ENCODE measurements at regions not wholly inside any gene's neighbourhood (a gene's known extent, or its start where the extent isn't known, plus 50 kb on each side); places are given as distances from the start of the nearest gene placed in this dataset.

- Histone ChIP-seq H3K4me3 (ENCODE audit: low read depth in 1 of 2, low read length in 1 of 2) (no peak overlapping the region), H3K9me3 (no peaks in the 10 kb centered on the region), H3K27me3 (no peaks in the 10 kb centered on the region), H3K36me3 (no peaks in the 10 kb centered on the region), H3K4me1 (ENCODE audit: control insufficient read depth in 1 of 2, insufficient read depth in 1 of 2, low read depth in 1 of 2, low read length in 1 of 2) (no peaks in the 10 kb centered on the region), H3K27ac (no peak overlapping the region)
- TF ChIP-seq CTCF (IDR thresholded peaks at IDR 0.05) = no peak
These were observed 273.8 kb downstream of the MSX2 start for GRCh38 chr5:174998131-174998730.

- H3K27me3 ChIP-seq = no peaks in the 10 kb centered on the region
- H3K9me3 ChIP-seq = no peaks in the 10 kb centered on the region
- TF ChIP-seq CTCF (IDR thresholded peaks at IDR 0.05) = no peak
- no peaks in the 10 kb centered on the region for H3K36me3 ChIP-seq
- no peaks in the 10 kb centered on the region for H3K4me1 ChIP-seq (ENCODE audit: control insufficient read depth in 1 of 2, insufficient read depth in 1 of 2, low read depth in 1 of 2, low read length in 1 of 2)
- no peak overlapping the region for H3K27ac ChIP-seq
- H3K4me3 ChIP-seq (ENCODE audit: low read depth in 1 of 2, low read length in 1 of 2) = no peak overlapping the region
These were observed 273.3 kb downstream of the MSX2 start for GRCh38 chr5:174997688-174998087.

- H3K27ac ChIP-seq = no peak overlapping the region
- no peak for TF ChIP-seq CTCF (IDR thresholded peaks at IDR 0.05)
- H3K4me1 ChIP-seq (ENCODE audit: control insufficient read depth in 1 of 2, insufficient read depth in 1 of 2, low read depth in 1 of 2, low read length in 1 of 2) = no peaks in the 10 kb centered on the region
- no peak overlapping the region for H3K4me3 ChIP-seq (ENCODE audit: low read depth in 1 of 2, low read length in 1 of 2)
- no peaks in the 10 kb centered on the region for H3K9me3 ChIP-seq
- no peaks in the 10 kb centered on the region for H3K27me3 ChIP-seq
- no peaks in the 10 kb centered on the region for H3K36me3 ChIP-seq
These were observed 272.6 kb downstream of the MSX2 start for GRCh38 chr5:174996941-174997340.

- Histone ChIP-seq H3K27me3 (no peaks in the 10 kb centered on the region), H3K27ac (no peak overlapping the region), H3K9me3 (no peaks in the 10 kb centered on the region), H3K36me3 (no peaks in the 10 kb centered on the region), H3K4me3 (ENCODE audit: low read depth in 1 of 2, low read length in 1 of 2) (no peak overlapping the region), H3K4me1 (ENCODE audit: control insufficient read depth in 1 of 2, insufficient read depth in 1 of 2, low read depth in 1 of 2, low read length in 1 of 2) (no peaks in the 10 kb centered on the region)
- no peak for TF ChIP-seq CTCF (IDR thresholded peaks at IDR 0.05)
These were observed 271.4 kb downstream of the MSX2 start for GRCh38 chr5:174995827-174996226.

- H3K9me3 ChIP-seq = no peaks in the 10 kb centered on the region
- no peak for TF ChIP-seq CTCF (IDR thresholded peaks at IDR 0.05)
- no peak overlapping the region for H3K4me3 ChIP-seq (ENCODE audit: low read depth in 1 of 2, low read length in 1 of 2)
- H3K4me1 ChIP-seq (ENCODE audit: control insufficient read depth in 1 of 2, insufficient read depth in 1 of 2, low read depth in 1 of 2, low read length in 1 of 2) = no peaks in the 10 kb centered on the region
- no peaks in the 10 kb centered on the region for H3K27me3 ChIP-seq
- H3K27ac ChIP-seq = no peak overlapping the region
- no peaks in the 10 kb centered on the region for H3K36me3 ChIP-seq
These were observed 267.5 kb downstream of the MSX2 start for GRCh38 chr5:174991847-174992246.

- Histone ChIP-seq H3K4me3 (ENCODE audit: low read depth in 1 of 2, low read length in 1 of 2) (no peak overlapping the region), H3K9me3 (no peaks in the 10 kb centered on the region), H3K27me3 (no peaks in the 10 kb centered on the region), H3K27ac (no peak overlapping the region), H3K36me3 (no peaks in the 10 kb centered on the region), H3K4me1 (ENCODE audit: control insufficient read depth in 1 of 2, insufficient read depth in 1 of 2, low read depth in 1 of 2, low read length in 1 of 2) (no peaks in the 10 kb centered on the region)
- no peak for TF ChIP-seq CTCF (IDR thresholded peaks at IDR 0.05)
These were observed 266.5 kb downstream of the MSX2 start for GRCh38 chr5:174990909-174991308.
